GM19395 (cell line): ENCODE measurements at regions not wholly inside any gene's neighbourhood (a gene's known extent, or its start where the extent isn't known, plus 50 kb on each side); places are given as distances from the start of the nearest gene placed in this dataset.
"Not testable (repeated sequence)": the region's sequence is repeated elsewhere in the genome, so short reads cannot be mapped to it uniquely, and the experiment has no call there.

ENCODE experiments used
- ATAC-seq: cut with Tn5 transposase; IDR thresholded peaks from one replicate; pipeline ENCODE4 v1.9.1; 2021; ENCODE audit warnings: mild to moderate bottlenecking, moderate library complexity; ENCODE audit not compliant: unreplicated experiment

DNA sequence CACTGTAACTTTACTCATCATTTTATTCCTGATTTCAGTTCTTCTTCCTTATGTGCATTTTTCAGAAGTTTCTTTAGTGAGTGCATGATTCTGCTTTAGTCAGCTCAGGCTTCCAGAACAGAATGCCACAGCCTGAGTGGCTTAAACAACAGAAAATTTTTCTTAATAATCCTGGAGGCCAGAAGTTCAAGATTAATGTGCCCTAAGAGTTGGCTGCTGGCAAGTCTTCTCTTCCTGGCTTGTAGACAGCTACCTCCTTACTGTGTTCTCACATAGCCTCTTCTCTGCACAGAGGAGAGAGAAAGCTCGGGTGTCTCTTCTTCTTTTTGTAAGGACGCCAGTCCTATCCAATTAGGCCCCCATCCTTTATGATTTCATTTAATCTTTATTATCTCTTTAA is 443.1 kb upstream of the RGS17 start:
- no peak for ATAC-seq

DNA sequence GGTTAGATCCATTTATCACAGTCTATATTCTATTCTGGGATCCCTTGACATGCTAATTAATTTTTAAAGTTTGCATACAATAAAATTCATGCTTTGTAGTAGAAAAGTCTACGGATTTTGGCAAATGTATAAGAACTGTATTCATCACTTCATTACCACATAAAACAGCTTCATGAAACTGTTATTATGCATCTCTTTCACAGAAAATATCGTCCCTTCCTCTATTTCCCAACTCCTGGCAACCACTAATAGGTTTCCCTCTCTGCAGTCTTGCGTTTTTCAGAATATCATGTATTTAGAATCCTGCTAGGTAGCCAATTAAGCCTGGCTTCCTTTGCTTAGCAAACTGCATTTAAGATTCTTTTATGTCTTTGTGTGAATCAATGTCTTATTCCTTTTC is 441.3 kb upstream of the RGS17 start:
- no peak for ATAC-seq

DNA sequence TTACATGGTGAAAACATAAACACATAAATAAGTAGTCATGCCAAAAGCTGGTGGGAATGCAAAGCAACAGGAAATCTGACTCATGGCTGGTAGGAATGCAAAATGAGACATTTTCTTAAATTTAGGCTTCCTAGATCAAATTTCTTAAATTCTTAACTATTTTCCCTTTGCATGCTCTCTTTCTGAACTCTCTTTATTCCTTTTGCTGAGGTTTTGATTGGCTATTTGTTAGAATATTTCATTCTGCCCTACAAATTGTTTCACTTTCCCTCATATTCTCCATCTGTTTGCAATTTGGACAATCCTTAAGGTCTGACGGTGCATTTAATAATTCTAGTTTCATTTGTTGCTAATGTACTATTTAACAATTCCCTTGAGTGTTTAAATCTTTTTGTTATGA is 437.5 kb upstream of the RGS17 start:
- no peak for ATAC-seq

DNA sequence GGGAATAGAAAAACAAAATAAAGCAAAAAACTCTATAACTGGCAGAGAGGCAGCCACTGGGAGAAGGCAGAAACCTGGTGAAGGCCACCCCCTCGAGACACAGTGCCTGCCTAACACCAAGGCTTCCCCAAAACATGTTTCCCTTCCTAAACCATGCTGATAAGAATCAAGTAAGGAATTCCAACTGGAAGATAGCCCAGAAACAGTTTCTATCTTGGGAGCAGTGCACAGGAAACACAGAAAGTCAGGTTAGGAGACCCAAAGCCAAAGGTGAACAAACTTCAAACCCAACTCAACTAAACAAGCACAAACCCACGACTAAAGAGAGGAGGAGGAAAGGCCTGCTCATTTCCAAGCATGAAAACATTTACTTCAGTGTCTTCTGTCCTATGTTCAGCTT is 433.7 kb upstream of the RGS17 start:
- ATAC-seq: no peak

DNA sequence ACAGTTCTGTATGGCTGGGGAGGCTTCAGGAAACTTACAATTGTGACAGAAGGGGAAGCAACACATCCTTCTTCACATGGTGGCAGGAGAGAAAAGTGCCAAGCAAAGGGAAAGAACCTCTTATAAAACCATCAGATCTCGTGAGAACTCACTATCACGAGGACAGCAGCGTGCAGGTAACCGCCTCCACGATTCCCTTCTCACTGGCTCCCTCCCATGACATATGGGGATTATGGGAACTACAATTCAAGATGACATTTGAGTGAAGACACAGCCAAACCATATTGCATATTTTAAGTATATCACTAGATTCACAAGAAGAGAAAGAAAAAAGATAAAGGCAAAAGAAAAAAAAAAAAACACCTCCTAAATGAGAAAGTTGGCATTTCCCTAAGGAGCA is 431.9 kb upstream of the RGS17 start:
- ATAC-seq: no peak

DNA sequence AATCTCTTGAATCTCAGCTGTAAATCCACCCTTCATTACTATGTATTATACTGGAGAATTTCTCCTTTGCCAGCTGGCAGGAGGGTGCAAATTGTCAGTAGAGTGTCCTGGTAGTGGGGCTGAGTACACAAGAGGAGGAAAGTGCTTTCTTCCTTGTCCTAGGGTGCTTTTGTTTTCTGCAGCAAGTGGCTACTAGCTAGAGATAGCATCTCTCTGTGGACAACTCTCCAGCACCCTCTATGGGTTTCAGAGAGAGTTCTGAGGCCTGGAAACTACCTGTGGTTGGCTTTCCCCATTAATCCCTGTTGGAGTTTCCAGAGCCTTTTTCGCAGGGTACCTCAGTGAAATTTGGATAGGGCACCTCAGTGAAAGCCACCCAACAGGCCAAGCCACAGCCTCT is 422.5 kb upstream of the RGS17 start:
- no peak for ATAC-seq

DNA sequence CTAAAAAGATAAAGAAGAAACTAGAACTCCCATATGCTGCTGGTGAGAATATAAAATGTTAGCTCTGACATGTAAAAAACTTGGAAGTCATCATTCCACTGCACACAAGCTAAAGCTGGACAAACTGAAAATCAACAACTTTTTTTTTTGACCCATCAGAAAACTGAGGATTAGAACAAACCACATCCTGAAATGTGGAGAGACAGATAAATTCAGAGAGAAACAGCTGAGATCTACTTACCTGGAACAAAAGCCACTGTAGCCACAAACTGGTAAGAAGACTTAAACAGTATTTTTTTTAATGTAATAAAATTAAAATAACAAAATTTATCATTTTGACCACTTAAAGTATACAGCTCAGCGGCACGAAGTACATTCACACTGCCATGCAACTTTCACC is 408.5 kb upstream of the RGS17 start:
- ATAC-seq: no peak

DNA sequence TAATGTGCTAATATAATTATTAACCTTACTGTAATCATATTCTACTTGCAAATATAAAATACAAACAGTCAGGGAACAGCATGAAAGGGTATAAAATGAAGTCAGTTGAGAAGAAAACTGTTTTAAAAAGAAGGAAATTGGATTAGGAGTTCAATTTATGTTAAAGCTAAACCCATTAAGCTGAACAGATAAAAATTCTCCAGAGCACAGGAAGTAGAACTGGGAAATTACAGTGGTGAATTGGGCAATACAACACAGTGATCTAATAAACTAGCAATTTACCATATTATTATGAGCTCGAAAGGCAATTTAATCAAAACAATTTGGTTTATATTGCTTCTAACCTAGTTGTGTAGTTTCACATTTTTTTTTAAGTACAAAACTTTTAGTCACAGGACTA is 407.4 kb upstream of the RGS17 start:
- ATAC-seq: no peak

DNA sequence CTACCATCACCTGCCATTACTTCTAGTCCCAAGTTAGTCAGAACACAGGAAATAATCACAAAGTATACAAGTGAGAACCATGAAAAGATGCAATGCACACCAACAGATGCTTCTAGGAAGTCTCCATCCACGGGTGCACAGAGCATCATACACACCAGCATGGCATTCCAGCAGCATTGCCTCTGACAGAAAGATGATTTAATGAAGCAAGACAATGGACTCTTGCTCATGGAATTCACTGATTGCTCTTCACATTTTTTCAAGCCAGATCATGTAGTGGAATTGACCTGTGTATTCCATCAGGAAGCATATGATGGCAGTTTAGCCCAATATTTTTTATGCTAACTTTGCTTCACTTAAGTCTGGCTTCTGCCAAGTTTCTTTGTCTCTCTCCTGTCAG is 406.3 kb upstream of the RGS17 start:
- ATAC-seq: no peak

DNA sequence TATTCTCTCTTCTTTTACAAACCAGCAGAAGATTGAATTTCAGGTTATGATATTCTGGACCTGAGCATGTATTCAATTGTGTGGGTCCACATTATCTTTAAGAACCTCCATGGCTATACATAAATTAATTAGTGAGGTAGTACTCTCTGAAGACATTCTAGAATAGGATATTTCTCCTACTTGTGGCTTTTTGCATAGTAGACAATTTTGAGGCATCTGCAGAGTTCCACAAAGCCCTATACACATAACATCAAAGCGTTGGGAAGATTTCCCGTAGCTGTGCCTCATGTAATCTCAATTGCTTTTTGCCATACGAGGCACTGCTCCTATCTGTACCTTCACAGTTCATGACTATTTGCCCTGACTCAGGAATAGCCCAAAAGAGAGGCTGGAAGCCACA is 395.4 kb upstream of the RGS17 start:
- ATAC-seq: no peak

DNA sequence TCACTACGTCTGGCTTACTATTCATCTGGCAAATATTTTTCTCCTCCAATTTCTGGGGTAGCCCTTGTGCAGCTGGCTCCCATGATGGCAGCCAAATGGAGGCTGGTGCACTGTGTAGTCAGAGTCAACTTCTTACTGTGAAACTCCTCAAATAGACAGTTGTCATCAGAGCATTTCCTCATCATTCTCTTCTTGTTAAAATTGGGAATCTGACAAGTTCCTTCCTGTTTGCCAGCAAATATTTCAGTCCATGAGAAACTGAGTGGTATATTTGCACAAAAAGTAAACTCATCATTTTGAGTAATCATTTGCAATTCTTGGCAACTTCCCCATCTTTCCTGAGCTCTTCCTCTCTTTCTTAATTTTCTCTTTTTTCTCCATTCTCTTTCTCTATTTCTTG is 394.9 kb upstream of the RGS17 start:
- ATAC-seq: no peak

DNA sequence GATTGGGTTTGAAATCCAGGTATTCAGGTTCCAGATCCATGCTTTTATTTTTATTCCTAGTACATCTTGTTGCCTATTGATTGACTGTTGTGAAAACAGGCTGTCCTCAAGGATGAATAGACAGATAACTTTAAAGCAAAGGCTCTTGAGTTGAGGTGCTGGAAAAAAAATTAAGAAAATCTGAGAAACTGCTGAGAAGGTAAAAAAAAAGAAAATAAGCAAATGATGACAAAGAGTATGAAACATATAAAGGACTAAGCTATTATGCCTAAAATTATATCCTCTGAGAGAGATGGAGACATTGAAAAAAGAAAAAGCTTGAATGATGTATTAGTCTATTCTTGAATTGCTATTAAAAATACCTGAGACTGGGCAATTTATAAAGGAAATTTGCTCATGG is 392.3 kb upstream of the RGS17 start:
- ATAC-seq: no peak

DNA sequence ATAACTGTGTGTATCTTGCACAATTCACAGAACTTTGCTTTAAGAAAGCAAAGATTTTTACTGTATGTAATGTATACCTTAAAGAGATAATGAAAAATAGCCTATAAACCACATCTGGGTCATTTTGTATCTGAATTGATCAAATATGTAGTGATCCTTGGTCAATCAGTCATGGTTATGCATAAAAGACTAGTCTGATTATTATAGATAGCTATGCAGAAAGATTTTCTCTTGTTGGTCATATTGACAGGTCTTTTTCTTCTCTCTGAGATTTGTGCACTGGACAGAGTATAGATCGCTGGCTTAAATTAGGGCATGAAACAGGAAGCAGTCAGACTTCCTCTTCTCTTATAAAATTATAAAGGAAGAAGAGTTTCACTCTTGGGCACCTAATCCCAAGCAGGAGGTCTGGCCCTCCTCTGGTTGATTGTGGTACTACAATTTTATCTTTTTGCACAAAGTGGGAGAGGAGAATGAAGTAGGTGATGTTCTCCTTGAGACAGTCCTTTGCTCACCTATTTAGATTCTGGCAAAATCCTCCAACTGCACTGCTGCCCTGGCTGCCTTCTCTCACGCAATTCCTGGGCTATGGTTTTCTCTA is 380.9 kb upstream of the RGS17 start:
- ATAC-seq: peak; percentile 97

DNA sequence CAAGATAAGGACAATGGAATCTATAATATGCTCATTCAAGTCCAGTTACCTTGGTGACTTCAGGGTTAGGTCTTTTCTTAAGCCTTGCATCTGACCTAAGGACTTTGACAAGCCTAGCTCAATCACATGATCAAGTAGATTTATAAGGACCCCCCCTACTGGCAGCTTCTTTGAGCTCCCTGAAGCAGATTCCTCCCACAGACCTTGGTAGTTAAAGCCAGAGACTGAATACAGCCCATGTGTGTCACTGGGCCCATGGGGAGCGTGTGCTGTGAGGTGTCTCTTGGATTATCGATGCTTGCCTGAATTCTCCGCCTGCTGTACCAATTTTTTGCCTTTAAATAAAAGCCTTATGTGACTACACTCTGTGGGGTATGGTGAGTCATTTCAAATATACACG is 372.7 kb upstream of the RGS17 start:
- no peak for ATAC-seq

DNA sequence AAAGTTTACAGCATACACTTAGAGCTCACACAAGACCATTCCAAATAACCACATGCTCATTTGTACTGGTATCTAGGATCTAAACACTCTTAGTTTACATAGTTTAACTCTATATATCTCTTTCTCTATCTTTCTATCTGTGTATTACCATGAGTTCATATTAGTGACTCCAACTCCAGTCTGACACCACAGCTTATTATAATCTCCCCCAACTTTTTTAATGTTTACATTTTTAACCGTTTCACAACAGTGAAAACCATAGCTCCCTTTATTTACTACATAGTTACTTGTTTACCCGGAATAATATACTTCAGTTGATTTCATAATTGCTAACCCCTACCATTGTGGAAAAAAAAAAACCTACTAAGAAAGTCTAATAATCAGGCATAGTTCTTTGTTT is 362.4 kb upstream of the RGS17 start:
- no peak for ATAC-seq

DNA sequence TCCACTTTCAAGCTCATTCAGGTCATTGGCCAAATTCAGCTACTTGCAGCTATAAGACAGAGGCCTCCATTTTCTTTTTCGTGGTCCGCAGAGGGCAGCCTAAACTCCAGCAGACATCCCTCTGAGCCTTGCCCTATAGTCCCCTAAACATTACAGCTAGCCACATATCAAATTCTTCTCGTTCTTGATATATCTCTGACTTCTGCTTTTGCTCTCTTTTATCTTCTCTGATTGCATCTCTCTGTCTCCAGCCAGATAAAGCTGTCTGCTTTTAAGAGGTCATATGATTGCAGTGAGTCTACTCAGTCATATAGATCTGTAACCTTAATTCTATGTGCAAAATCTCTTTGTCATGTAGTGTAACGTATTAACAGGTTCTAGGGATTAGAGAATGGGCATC is 358.4 kb upstream of the RGS17 start:
- ATAC-seq: no peak

DNA sequence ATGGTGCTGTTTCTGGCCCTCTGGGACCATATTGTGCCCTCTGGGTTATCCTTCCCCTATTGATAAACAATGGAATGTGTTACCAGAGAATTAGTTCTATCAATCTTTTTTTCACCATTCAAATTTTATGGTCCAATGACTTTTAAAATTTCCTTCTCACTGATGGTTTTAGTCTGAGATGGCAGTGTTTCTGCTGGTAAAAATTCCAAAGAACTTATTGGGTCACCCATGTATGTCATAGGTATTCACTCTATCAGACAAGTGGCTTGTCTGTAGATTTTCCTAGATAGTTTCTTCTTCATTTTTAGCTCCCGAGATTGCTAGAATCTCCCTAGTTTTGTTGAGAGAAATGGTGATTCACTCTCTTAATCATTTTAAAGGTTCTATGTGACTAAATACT is 357.2 kb upstream of the RGS17 start:
- ATAC-seq: no peak

DNA sequence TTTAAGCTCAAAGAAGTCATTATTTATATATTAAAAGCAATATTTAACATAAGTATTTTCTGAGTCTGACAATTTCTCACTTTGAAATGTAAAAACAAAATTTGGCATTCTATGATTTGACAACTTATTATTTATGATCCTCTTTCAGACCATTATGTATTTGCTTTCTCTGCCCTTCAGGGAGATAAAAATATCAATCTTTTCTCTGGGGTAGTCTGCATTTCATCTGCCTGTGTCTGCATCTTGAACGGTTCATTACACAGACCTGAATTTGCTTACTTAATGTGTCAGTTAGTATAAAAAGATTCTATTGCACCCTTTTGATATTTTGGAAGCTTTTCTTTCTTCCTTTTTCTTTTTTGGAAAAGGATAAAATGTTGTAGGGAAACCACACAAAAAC is 354.0 kb upstream of the RGS17 start:
- no peak for ATAC-seq

DNA sequence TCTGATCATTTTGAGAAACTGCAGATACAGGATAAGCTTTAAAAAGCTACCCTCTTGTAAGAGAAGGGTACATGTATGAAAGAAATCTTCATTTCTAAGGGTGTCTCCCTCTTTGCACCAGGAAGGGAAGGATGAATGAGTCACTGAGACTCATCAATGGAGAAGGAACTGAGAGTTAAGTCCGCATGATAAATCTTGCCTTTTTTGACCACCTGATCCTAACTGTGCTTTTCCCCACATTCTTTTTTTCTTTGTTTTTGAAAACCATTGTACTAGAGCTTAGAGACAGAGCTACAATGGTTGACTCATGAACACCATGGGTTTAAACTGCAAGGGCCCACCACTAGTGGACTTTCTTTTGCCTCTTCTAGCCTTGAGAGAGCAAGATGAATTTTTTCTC is 353.0 kb upstream of the RGS17 start:
- ATAC-seq: no peak

DNA sequence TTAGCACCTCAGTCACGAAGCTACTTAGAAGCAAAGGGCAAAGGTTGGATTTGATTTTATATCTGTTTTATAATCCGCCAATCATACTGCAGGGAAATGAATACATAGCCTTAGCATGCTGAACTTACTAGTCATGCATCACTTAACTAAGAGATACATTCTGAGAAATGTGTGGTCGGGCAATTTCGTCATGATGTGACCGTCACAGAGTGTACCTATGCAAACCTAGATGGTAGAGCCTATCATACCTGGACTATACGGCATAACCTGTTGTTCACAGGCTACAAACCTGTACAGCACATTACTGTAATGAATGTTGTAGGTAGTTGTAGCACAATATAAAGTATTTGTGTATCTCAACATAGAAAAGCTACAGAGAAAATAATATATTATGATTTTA is 345.2 kb upstream of the RGS17 start:
- ATAC-seq: no peak

DNA sequence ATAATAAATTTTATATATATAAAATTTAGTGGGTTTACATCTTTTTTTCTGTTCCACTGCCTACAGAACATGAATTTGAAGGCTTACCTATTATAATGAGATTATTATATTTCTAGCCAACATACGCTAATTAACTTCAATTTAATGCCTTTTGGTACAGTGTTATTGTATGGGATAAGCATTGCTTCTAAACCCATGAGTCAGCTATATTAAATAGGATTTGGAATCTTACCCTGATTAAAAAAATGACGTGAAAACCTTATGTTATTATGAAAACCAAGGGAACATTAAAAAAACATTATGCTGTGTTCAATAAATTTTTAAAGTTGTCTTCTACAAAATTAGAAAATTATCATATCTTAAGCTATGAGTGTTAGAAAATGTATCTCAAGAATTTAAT is 334.0 kb upstream of the RGS17 start:
- no peak for ATAC-seq

DNA sequence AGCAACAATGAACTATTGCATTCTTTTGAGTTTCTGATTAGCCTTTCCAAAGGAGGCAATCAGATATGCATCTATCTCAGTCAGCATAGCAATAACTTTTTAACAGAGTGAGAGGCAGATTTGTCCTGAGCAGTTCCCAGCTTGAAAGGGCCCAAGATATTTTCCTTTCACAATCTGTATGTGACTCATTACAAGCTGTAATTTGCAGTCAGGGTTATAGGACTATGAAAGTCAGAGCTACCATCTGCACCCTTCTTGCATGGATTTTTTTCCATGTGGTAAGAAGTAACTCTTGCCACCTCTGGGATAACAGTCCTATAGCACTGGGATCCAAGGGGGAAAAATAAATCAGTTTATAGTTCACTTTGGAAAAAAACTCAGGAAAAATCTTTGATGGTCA is 318.2 kb upstream of the RGS17 start:
- no peak for ATAC-seq

DNA sequence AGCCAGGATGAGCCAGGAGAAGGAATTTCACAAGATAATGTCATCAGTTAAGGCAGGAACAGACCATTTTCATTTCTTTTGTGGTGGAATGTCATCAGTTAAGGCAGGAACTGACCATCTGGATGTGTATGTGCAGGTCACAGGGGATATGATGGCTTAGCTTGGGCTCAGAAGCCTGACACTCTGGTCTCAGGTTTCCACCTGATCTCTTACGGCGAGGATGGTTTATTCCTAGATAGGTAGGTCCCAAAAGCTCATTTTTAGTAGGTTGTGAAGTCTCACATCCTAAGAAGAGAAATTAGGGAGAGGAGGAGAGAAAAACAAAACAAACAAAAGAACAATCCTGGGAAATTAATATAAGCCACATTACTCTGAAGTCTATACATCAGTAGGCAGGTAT is 311.7 kb upstream of the RGS17 start:
- ATAC-seq: not testable (repeated sequence)

DNA sequence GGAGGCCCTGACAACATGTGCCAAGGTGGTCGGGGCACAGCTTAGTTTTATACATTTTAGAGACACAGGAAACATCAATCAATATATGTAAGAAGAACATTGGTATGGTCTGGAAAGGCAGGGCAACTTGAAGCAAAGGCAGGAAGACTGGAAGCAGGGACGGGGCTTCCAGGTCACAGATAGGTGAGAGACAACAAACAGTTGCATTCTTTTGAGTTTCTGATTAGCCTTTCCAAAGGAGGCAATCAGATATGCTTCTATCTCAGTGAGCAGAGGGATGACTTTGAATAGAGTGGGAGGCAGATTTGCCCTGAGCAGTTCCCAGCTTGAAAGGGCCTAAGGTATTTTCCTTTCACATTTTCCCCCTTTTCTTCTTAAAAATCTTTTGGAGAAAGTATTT is 311.0 kb upstream of the RGS17 start:
- ATAC-seq: no peak
